ENCODE measurements at regions not wholly inside any gene's neighbourhood (a gene's known extent, or its start where the extent isn't known, plus 50 kb on each side); places are given as distances from the start of the nearest gene placed in this dataset.

GRCh38 chr5:82551192-82551591, 273.0 kb upstream of the RPS23 start:
- H3K36me3 ChIP-seq (replicated peaks in 1 of 2; ENCODE audit: control insufficient read depth in 1 of 2, insufficient read depth in 2 of 2, low read length in 2 of 2), result no peaks in the 10 kb centered on the region
- no peak for TF ChIP-seq POGK (CRISPR knock-in tag; conservative IDR thresholded peaks at IDR 0.05)
- no peak for TF ChIP-seq ZNF629 (CRISPR knock-in tag; conservative IDR thresholded peaks at IDR 0.05)
- no peak for TF ChIP-seq POGZ (CRISPR knock-in tag; IDR thresholded peaks at IDR 0.05)
- no peak for TF ChIP-seq ZNF772 (CRISPR knock-in tag; IDR thresholded peaks at IDR 0.05)
- no peak for TF ChIP-seq ZBTB4 (CRISPR knock-in tag; IDR thresholded peaks at IDR 0.05; ENCODE audit: borderline replicate concordance)
- TF ChIP-seq PBX3 (CRISPR knock-in tag; IDR thresholded peaks at IDR 0.05; ENCODE audit: borderline replicate concordance), result no peak
- TF ChIP-seq YEATS2 (CRISPR knock-in tag; IDR thresholded peaks at IDR 0.05; ENCODE audit: borderline replicate concordance), result no peak
- TF ChIP-seq ZNF746 (CRISPR knock-in tag; IDR thresholded peaks at IDR 0.05), result no peak
- no peak for TF ChIP-seq GLMP (CRISPR knock-in tag; IDR thresholded peaks at IDR 0.05; ENCODE audit: borderline replicate concordance)
- no peaks in the 10 kb centered on the region for H3K27me3 ChIP-seq (ENCODE audit: control insufficient read depth in 1 of 2, insufficient read depth in 2 of 2, low read length in 2 of 2)
- in situ Hi-C loops (cut with HindIII; ENCODE audit: extremely low pct_ligation_motif_present, low pct_unique_long_range_greater_than_20kb) (no loop called here), intact Hi-C loops (cut with micrococcal nuclease; ENCODE audit: unreplicated experiment) (no loop called here)
- no peaks in the 10 kb centered on the region for H3K9me3 ChIP-seq (ENCODE audit: low read length)
- DNase-seq (ENCODE audit: low spot score) (no peak), ATAC-seq (no peak), FAIRE-seq (no peak)
- POLR2A ChIA-PET, result no interaction called here
- H3K79me2 ChIP-seq (ENCODE audit: insufficient read depth, low read length), result no peaks in the 10 kb centered on the region
- no peaks in the 10 kb centered on the region for H3K4me1 ChIP-seq (ENCODE audit: insufficient read depth, low read length)
- no peaks in the 10 kb centered on the region for H4K20me1 ChIP-seq (ENCODE audit: insufficient read depth, low read length)
- H3K9ac ChIP-seq (ENCODE audit: insufficient read depth, low read depth, low read length), result no peak overlapping the region
- H3K4me3 ChIP-seq (replicated peaks in 1 of 3; ENCODE audit: insufficient read depth in 1 of 3, low read depth in 2 of 3, low read length in 3 of 3), result no peak overlapping the region
- CTCF ChIA-PET (ENCODE audit: low intra/inter-chr PET ratio, low total read pairs), result no interaction called here
- H3K4me2 ChIP-seq (ENCODE audit: low read depth, low read length), result no peak overlapping the region
- BruUV-seq (replicated peaks), result no TSS peak
- H2AFZ ChIP-seq (ENCODE audit: low read length), result no peak overlapping the region
- no peak overlapping the region for H3K27ac ChIP-seq (ENCODE audit: extremely low read length, insufficient read depth, low read length)

All from HepG2 (cell line).